HG03439 (cell line): ENCODE measurements at regions not wholly inside any gene's neighbourhood (a gene's known extent, or its start where the extent isn't known, plus 50 kb on each side); places are given as distances from the start of the nearest gene placed in this dataset.

ENCODE experiments used
- ATAC-seq: cut with Tn5 transposase; IDR thresholded peaks from one replicate; pipeline ENCODE4 v1.9.1; 2021; ENCODE audit warnings: mild to moderate bottlenecking, moderate library complexity; ENCODE audit not compliant: unreplicated experiment

GRCh38 chr3:192079098-192079497 lies 618.1 kb downstream of the PYDC2 start:
- no peak for ATAC-seq

GRCh38 chr3:192080336-192080735 lies 619.4 kb downstream of the PYDC2 start:
- ATAC-seq, result no peak

DNA sequence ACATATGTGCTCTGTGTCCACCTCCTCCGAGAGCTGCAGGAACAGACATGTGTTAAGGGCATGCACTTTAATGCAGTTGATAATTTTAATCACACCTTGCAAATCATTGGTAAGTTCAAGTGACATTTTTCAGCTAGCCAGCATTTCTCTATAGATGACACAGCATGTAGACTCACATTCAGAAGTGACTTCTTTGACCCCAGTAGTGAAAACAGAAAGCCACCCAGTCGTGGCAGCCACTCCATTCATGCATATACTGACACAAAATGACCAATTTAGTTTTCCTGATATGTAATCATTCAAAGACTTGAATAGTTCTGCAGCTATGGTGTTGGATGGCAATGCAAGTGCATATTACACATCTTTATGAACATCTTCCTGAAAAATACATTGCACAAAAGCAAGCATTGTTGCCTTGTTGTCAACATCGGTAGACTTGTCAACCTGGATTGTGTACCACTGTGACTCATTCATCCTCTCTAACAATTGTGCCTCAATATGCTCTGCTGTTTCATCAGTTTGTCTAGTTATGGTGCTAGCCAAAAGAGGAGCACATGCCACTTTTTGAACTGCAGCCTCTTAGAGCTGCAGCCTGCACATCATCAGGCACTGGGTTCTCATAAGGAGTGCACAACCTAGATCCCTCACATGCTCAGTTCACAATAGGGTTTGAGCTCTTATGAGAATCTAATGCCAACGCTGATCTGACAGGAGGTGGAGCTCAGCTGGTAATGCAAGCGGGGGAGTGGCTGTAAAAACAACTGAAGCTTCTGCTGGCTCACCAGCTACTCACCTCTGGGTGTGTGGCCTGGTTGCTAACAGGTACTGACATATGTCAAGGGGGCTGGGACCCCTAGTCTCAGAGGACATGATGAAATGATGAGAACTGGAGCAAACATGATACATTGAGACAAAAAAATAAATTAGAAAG lies 622.0 kb downstream of the PYDC2 start:
- peak; percentile 79 for ATAC-seq
